GM12872 (cell line): ENCODE measurements at regions not wholly inside any gene's neighbourhood (a gene's known extent, or its start where the extent isn't known, plus 50 kb on each side); places are given as distances from the start of the nearest gene placed in this dataset.

Experiments used
- TF ChIP-seq, protein P1 (sequence below): IDR thresholded peaks from 3 replicates; pipeline ENCODE4 v1.5.1; 2011; ENCODE audit warnings: low read depth, mild to moderate bottlenecking, low read length, moderate library complexity; ENCODE audit not compliant: insufficient read depth

DNA sequence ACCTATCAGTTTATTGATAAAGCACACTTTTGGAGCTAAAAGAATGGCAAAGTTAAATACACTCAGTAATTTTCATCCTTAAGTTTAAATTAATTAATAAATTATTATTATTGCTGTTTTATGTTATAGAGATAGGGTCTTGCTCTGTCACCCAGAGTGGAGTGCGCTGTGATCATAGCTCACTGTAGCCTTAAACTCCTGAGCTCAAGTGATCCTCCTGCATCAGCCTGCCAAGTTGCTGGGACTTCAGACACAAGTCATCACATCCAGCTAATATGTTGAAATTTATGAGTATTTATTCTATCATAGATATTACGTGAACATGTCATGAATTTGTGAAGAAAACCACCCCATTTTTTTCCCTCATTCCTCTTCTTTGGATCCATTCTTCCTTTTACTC lies 64.2 kb downstream of the GJA1 start:
- TF ChIP-seq, protein P1, sequence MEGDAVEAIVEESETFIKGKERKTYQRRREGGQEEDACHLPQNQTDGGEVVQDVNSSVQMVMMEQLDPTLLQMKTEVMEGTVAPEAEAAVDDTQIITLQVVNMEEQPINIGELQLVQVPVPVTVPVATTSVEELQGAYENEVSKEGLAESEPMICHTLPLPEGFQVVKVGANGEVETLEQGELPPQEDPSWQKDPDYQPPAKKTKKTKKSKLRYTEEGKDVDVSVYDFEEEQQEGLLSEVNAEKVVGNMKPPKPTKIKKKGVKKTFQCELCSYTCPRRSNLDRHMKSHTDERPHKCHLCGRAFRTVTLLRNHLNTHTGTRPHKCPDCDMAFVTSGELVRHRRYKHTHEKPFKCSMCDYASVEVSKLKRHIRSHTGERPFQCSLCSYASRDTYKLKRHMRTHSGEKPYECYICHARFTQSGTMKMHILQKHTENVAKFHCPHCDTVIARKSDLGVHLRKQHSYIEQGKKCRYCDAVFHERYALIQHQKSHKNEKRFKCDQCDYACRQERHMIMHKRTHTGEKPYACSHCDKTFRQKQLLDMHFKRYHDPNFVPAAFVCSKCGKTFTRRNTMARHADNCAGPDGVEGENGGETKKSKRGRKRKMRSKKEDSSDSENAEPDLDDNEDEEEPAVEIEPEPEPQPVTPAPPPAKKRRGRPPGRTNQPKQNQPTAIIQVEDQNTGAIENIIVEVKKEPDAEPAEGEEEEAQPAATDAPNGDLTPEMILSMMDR, result no peak

- TF ChIP-seq, protein P1, result no peak
Observed at GRCh38 chr6:121503589-121503991, 68.1 kb downstream of the GJA1 start.

DNA sequence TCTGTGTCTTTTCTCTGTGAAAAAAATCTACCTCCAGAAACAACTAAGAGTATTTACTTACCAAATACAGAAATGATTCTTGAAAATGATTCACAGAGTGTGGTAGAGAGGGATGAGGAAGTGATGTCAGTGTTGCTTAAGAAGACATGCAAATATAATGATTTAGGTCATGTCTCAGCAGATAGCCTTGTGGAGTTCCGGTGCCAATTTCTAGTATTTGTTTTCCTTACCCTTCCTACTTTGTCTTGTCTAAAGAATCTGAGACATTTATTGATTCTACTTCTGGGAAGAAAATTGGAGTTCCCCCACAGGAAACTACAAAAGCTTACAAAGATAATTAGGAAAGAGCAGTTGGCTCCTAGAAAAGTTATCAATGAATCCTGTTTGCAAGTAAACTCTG lies 68.8 kb downstream of the GJA1 start:
- TF ChIP-seq, protein P1, result no peak

- TF ChIP-seq, protein P1, result no peak
Observed at GRCh38 chr6:121505284-121505683, 69.8 kb downstream of the GJA1 start.

- TF ChIP-seq, protein P1, result no peak
Observed at GRCh38 chr6:121506761-121507754, 71.6 kb downstream of the GJA1 start.

GRCh38 chr6:121510568-121511177 lies 75.2 kb downstream of the GJA1 start:
- TF ChIP-seq, protein P1, result no peak

DNA sequence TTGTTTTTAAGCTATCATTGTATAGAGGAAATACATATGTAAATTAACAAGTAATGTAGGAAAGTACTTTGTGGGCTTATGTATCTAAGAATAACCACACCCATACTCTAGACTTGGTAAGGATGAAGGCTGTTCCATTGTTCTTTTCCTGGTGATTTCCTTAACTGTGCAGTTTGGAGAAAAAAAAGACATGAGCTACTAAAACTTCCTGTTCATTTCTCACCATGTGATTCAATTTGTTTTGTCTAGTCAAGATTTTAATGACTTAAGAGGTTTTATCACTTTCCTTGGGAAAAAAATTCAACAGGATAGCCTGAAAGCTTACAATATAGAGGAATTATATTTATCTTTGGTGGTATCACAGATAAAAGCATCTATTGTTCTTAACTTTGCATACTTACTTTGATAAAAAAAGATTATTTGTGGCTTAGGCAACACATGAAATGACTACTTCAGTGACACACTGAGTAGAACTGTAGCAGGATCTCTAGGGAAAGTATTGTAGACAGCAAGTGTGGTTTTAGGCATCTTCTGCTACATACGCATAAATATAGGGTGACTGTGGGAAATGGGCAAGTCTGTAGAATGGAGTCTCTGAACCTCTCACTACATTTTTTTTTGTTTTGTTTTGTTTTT lies 80.3 kb downstream of the GJA1 start:
- TF ChIP-seq, protein P1, result no peak
